ENCODE measurements at regions not wholly inside any gene's neighbourhood (a gene's known extent, or its start where the extent isn't known, plus 50 kb on each side); places are given as distances from the start of the nearest gene placed in this dataset.
"Not testable (repeated sequence)": the region's sequence is repeated elsewhere in the genome, so short reads cannot be mapped to it uniquely, and the experiment has no call there.

DNA sequence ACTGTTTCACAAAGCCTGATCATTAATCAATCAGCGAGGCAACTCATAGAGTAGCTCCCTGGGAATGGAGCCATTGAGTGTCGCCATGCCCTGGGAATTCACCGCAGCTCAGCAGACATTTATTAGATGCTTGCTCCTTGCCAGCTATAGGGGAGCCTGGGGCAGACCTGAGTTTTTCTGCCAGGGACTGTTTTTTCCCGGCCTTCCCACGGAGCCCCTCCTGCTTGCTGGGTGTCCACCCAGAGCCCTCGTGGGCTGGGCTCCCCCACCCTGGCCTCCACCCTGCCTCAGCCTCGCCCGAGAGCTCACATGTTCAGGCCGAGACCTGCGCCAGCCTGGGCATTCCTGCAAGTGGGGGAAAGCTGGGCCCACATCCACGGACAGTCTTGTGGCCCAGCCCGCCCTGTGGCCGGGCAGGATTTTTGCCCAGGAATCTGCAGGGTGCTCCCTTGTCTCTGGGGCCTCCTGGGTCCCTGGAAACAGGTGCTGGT, 64.9 kb downstream of the SMIM38 start:
- TF ChIP-seq ZNF70 (CRISPR knock-in tag; IDR thresholded peaks at IDR 0.05) (no peak), ISL1 (CRISPR knock-in tag; IDR thresholded peaks at IDR 0.05) (no peak)
- no peak for ATAC-seq

- no peak for ATAC-seq
- TF ChIP-seq CSRNP3 (CRISPR knock-in tag; IDR thresholded peaks at IDR 0.05) (no peak), ZFP3 (CRISPR knock-in tag; IDR thresholded peaks at IDR 0.05) (no peak), ARNTL (CRISPR knock-in tag; IDR thresholded peaks at IDR 0.05; ENCODE audit: borderline replicate concordance, low read depth) (no peak), ZNF565 (CRISPR knock-in tag; conservative IDR thresholded peaks at IDR 0.05; ENCODE audit: low read depth) (no peak), ZFP30 (CRISPR knock-in tag; IDR thresholded peaks at IDR 0.05) (no peak), PPARA (CRISPR knock-in tag; IDR thresholded peaks at IDR 0.05; ENCODE audit: borderline replicate concordance) (no peak), TSHZ2 (CRISPR knock-in tag; IDR thresholded peaks at IDR 0.05) (no peak), ZNF8 (CRISPR knock-in tag; IDR thresholded peaks at IDR 0.05) (no peak), TOX (CRISPR knock-in tag; IDR thresholded peaks at IDR 0.05; ENCODE audit: borderline replicate concordance) (no peak), TCF4 (CRISPR knock-in tag; IDR thresholded peaks at IDR 0.05; ENCODE audit: borderline replicate concordance) (no peak), CREB5 (CRISPR knock-in tag; IDR thresholded peaks at IDR 0.05; ENCODE audit: low read depth) (no peak)
These were observed 65.4 kb downstream of the SMIM38 start for GRCh38 chr11:69221086-69221485.

- ATAC-seq = not testable (repeated sequence)
These were observed 65.9 kb downstream of the SMIM38 start for GRCh38 chr11:69221636-69222035.

DNA sequence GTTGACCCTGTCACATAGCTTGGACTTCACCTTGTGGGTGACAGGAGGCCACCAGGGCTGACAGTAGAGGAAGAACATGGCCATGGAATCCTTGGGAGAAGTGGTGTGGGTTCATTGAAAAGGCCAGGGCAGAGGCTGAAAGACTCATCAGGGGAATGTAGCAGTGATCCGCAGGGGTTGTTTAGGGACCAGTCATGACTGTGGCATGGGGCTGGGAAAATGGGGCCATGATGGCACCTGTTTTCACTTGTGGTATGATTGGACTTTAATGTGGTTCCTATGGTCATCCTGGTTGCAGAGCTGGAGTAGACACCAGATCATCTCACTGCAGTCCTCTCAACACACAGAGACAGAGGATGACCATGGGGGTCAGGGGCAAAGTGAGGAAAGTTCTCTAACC, 66.7 kb upstream of the MYEOV start:
- no peak for ATAC-seq
- TF ChIP-seq CSDC2 (CRISPR knock-in tag; IDR thresholded peaks at IDR 0.05) (no peak), TSHZ2 (CRISPR knock-in tag; IDR thresholded peaks at IDR 0.05) (no peak), ESRRG (CRISPR knock-in tag; IDR thresholded peaks at IDR 0.05) (no peak), PPARA (CRISPR knock-in tag; IDR thresholded peaks at IDR 0.05; ENCODE audit: borderline replicate concordance) (no peak), SNAI2 (CRISPR knock-in tag; IDR thresholded peaks at IDR 0.05) (no peak), ZNF8 (CRISPR knock-in tag; IDR thresholded peaks at IDR 0.05) (no peak), ARNTL (CRISPR knock-in tag; IDR thresholded peaks at IDR 0.05; ENCODE audit: borderline replicate concordance, low read depth) (no peak), ZNF70 (CRISPR knock-in tag; IDR thresholded peaks at IDR 0.05) (no peak), TCF4 (CRISPR knock-in tag; IDR thresholded peaks at IDR 0.05; ENCODE audit: borderline replicate concordance) (no peak), ZNF565 (CRISPR knock-in tag; conservative IDR thresholded peaks at IDR 0.05; ENCODE audit: low read depth) (no peak)
- TF ChIP-seq, protein P1, sequence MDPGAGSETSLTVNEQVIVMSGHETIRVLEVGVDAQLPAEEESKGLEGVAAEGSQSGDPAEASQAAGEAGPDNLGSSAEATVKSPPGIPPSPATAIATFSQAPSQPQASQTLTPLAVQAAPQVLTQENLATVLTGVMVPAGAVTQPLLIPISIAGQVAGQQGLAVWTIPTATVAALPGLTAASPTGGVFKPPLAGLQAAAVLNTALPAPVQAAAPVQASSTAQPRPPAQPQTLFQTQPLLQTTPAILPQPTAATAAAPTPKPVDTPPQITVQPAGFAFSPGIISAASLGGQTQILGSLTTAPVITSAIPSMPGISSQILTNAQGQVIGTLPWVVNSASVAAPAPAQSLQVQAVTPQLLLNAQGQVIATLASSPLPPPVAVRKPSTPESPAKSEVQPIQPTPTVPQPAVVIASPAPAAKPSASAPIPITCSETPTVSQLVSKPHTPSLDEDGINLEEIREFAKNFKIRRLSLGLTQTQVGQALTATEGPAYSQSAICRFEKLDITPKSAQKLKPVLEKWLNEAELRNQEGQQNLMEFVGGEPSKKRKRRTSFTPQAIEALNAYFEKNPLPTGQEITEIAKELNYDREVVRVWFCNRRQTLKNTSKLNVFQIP (CRISPR knock-in tag; IDR thresholded peaks at IDR 0.05; ENCODE audit: borderline replicate concordance, low read depth) = no peak
- TF ChIP-seq, protein P2, sequence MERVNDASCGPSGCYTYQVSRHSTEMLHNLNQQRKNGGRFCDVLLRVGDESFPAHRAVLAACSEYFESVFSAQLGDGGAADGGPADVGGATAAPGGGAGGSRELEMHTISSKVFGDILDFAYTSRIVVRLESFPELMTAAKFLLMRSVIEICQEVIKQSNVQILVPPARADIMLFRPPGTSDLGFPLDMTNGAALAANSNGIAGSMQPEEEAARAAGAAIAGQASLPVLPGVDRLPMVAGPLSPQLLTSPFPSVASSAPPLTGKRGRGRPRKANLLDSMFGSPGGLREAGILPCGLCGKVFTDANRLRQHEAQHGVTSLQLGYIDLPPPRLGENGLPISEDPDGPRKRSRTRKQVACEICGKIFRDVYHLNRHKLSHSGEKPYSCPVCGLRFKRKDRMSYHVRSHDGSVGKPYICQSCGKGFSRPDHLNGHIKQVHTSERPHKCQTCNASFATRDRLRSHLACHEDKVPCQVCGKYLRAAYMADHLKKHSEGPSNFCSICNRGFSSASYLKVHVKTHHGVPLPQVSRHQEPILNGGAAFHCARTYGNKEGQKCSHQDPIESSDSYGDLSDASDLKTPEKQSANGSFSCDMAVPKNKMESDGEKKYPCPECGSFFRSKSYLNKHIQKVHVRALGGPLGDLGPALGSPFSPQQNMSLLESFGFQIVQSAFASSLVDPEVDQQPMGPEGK (CRISPR knock-in tag; IDR thresholded peaks at IDR 0.05; ENCODE audit: borderline replicate concordance) = no peak
